Esophagus mucosa (tissue), 1 donor: ENCODE measurements at regions not wholly inside any gene's neighbourhood (a gene's known extent, or its start where the extent isn't known, plus 50 kb on each side); places are given as distances from the start of the nearest gene placed in this dataset.
A peak's percentile ranks its signal among the peaks of the same experiment; 100 is the strongest.
"Not testable (repeated sequence)": the region's sequence is repeated elsewhere in the genome, so short reads cannot be mapped to it uniquely, and the experiment has no call there.

ENCODE experiments used
- ATAC-seq: fragments of 200-7000 bp; cut with Tn5 transposase; one replicate; pipeline ENCODE4 v1.9.1; 2020
- donor health status: DM: yes; HTN: yes; CAD: no.

DNA sequence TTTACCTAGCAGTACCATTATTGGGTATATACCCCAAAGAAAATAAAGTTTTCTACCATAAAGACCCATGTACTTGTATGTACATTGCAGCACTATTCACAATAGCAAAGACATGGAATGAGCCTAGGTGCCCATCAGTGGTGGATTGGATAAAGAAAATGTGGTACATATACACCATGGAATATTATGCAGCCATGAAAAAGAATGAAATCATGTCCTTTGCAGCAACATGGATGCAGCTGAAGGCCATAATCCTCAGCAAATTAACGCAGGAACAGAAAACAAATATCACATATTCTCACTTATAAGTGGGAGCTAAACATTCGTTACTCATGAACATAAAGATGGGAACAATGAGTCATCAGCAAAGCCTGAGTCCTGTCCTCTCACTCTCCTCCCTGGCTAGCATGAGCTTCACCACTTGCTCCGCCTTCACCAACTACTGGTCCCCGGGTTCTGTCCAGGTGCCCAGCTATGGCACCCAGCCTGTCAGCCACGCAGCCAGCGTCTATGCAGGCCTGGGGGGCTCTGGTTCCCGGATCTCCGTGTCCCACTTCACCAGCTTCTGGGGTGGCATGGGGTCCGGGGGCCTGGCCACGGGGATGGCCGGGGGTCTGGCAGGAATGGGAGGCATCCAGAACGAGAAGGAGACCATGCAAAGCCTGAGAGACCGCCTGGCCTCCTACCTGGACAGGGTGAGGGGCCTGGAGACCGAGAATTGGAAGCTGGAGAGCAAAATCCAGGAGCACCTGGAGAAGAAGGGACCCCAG is 562.1 kb downstream of the ZNF674 start:
- not testable (repeated sequence) for ATAC-seq

DNA sequence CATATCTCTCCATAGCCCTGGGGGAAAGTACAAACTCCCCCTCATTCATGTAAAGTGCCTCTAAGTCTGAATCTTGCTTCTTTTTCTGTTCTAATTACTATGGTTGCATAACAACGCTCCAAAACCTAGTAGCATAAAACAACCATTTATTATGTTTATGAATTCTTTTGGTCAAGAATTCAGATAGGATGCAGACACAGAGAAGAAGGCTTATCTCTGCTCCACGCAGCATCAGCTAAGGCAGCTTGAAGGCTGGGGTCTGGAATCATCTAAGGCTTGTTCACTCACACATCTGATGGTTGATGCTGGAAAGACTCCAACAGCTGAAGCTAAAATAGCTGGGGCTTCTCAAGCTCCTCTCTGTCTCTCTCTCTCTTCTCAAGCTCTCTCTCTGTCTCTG is 564.5 kb downstream of the ZNF674 start:
- ATAC-seq, result no peak

DNA sequence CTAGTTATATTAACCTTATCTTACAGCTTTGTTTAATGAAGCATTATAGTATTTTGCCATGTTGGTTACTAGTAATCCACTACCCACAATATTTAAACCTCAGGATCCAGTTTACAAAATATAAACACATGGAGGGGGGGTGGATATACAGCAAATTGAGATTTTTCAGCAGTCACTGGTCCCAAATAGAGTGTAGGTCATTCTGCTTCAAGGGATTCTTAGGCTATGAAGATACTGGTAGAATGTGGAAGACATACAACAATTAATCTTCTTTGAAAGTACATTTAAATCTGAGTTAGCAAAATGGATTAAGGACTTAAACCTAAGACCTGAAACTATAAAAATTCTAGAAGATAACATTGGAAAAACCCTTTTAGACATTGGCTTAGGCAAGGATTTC is 569.6 kb downstream of the ZNF674 start:
- no peak for ATAC-seq

DNA sequence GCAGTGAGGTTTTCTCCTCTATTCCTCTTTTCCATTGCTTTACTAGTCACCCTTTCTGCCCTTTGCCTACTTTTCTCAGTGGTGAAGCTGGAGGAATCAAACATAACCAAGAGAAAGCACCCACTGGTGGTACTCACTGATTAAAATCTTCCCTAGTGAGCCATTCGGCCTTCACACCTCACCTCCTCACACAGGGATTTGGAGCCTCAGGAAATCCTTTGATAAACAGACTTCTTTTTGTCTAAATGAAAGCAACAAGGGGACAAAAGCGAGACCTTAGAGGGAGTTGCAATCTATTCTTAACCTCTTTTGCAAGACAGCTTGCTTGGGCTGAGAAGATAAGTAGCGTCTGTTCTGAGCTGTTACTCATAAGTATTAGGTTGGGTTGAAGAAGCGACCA is 572.6 kb downstream of the ZNF674 start:
- no peak for ATAC-seq

DNA sequence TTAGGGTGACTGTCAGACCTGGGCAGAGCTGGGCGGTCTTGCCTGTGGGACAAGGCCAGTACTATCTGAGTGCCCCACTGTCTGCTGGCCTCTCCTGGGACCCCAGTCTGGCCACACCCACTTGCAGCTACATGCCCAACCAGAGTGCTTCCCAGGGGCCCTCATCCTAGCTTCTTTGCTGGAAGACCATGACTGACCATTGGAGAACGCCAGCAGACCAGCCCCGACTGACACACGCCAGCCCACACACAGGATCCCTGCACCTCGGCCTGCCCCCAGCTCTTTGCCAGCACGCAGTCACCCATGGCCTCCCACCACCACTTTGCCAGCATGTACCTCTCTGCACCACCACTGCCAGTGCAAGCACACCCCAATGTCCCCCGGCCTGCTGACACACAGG is 585.7 kb downstream of the ZNF674 start:
- no peak for ATAC-seq

DNA sequence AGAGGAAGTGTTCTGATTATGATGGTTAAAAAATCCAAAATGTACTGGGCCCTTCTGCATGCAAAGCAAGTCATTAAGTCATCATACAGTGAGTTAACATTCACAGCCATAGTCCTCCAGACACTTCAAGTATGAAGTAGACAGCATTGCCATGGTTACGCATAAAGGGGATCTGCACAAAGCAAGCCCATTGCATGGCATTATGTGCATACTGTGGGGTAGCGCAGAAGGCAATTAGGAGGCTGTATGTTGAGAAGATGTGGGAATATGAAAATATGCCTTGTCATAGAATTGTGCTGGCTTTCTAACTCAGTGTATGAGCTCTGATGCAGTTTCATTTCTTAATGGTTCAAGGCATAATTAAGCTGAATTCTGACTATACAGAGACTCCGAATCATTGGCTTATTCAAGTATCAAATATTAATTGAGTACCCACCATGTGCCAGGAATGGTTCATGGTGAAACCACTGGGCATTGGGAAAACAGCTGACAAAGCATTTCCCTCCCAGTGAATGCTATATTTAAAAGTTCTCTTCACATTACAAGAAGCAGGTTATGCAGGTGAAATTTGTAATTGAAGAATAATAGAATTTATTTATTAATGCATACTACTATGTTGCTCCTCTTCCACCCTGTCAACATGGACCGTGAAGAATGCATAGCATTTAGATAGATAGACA is 588.9 kb downstream of the ZNF674 start:
- ATAC-seq, result no peak

DNA sequence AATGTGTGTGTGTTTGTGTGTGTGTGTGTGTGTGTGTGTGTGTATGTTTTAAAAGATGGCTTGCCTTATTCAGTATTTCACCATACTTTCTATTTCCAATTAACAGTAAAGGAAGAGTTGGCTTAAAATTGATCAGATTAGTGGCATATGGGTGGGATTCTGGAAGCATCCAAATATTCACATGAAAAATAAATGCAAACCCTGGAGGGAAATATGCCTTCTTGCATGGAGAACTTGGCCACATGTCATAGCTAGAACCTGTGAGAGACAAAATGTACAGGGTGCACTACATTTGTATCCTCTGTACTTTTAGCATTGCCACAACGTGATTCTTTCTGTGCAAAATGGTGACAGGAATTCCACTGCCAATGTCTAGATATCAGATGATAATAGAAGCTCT is 589.6 kb downstream of the ZNF674 start:
- no peak for ATAC-seq

DNA sequence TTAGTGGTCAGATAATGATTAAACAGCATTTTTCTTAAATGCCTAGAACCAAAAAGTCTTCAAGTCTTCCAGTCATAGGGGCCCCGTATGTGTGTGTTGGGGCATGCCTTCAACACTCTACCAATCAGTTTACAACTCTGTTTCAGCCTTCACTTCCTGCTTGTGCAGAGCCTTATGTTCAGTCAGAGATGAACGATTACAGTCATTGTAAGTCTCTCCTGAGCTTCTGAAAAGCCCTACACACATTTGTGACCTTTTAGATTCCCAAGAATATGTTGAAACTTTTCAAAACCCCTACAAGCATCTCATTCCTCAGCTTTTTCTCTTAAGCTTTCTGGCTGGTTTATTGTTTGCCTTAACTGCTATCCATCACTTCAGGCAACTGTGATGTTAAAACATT is 591.2 kb downstream of the ZNF674 start:
- ATAC-seq, result no peak

DNA sequence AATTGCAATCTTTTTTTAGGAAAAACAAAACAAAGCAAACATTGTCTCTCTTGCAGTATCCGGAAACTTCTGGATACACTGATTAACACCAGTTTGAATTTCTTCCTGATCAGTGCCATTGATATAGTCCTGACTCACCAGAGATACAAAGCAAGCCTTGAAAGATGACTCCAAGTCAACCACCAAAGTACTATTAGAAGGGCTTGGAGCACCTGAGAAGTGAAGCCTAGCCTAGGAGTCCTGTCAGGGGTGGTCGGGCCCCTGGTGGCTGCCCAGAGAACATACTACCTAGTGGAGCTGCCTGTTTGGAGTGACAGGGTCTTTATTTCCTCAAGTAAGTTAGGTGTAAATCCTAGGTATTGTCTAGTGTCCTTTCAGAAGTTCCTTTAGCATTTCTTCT is 593.2 kb downstream of the ZNF674 start:
- ATAC-seq, result no peak

DNA sequence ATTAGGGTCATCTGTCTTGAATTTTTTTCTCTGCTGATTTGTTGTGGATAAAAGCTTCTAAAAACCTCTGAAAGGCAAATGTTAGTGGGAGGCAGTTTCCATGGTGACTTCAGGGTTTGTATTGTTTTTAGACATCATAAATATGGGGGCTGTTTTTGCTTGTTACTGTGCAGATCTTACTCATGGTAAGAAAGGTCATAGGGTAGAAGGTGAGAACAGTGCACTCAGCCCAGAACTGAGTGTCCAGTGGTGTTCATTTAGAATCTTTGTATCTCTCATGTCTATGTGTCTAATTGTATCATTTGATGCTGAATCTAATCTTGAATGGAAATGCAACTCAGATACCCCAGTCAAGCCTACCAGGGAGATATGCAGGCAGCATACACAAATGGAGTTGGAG is 609.8 kb downstream of the ZNF674 start:
- ATAC-seq, result no peak

DNA sequence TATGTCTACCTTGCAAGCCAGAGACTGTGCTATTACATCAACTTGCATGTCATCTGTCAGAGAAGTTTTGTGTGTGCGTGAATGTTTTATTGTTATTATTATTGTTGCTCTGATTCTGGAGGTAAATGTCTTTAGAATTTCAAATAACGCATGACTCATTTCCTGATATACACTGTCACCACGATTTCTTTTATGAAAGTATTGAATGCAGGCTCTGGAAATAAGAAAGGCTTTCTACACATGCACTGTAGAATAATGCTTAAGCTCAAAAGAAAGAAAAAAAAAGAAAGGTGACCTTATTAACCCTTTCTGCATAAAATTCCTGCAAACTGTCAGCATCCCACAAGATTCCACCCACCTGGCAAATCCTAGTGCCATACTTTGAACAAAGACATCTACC is 632.9 kb downstream of the ZNF674 start:
- no peak for ATAC-seq

DNA sequence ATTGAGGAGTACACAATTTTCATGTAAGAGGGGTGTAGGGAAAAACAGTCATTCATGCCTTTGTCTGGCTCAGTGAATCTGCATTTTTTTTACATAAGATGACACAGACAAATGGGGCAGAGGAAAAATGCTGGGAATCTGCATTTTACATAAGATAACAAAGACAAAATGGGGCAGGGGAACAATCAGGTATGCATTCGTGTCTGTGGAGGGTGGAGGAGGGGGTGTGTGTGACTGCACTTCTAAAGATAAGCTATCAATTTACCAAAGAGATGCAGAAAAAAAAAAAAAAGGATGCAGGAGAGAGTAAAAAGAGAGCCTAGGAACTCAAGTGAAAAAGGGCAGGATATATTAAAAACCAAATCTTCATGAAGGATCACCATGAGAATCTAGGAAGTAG is 637.4 kb downstream of the ZNF674 start:
- no peak for ATAC-seq

DNA sequence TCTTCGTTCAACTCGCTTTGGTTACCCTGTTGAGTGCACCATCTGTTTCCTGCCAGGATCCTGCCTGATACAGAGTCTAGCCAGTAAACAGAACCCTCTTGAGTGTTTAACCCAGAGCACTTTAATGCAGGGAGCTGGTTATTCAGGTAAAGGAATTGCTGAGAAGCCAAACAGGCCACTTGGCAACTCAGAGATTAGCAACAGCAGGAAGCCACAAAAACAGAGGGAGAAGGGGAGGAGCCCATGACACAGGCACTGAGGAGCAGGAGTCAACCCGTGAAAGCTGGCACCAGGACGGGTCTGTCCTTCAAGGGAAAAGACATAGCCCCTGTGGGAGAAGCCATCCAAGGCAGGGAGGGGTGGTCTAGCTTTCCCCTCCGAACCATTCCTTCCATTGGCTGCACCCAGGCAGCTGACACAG is 641.4 kb downstream of the ZNF674 start:
- ATAC-seq, result peak; percentile 38

DNA sequence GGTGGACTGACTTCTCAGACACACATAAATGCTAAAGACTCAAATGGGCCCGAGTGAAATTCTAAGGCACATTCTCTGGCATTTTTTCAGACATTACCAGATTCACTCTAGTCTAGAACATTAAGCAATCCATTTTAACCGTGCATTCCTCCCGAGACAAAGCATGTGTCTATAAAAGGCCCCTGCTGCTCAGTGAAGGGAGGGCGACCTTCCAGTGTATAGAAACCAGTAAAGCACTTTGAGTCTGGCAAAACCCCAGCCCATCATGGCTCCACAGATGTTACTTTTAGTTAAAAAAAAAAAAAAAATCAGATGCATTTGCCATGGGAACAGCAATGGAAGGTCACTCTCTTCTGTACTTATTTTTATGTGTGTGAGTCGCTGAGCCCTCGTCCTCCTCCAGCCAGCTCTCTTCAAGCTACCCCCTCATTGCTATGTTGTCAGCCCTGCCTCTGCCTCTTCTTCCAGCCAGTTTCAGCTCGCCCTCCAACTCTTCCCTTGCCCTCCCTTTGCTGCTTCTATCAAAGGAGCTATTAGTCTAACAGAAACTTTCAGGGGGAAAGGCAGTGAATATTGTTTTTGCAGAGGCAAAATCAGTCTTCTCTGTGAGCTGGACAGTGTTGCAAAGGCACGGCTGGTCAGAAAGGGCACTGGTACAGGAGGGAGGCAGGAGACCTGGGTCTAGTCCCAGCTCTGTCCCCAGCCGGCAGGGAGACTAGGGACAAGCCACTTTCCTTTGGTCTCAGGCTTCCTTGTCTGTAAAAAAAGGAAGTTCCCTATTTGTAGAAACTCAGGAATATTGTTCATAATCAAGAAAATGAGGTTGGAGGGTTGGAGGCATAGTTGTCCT is 644.2 kb downstream of the ZNF674 start:
- ATAC-seq, result no peak

DNA sequence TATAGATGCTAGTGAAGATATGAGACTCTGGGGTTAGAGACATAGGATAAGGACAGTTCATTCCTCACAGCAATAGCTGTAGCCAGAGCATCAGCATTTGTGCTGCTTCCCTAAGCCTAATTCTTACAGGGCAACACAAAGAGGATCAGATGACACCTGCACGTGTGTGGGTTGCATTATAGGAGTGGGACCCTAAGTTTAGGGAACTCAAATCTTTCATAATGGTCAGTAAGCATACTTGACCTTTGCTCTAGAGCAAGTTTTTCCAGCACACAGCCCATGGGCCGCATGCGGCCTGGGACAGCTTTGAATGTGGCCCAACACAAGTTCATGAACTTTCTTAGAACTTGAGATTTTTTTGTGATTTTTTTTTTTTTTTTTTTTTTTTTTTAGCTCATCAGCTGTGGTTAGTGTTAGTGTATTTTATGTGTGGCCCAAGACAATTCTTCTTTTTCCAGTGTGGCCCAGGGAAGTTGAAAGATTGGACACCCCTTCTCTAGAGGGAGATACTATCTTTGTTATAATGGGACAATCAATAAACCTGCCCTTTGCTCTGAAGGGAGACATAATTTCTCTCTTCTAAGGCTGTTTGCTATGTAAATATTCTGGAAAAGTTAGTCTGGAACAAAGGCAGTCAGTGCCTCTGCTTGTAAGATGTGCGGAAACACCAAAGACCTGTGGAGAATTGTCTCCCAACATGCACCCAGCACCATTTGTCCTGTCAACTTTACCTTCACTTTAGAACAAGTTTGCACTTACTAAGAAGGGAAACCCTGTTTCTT is 650.2 kb downstream of the ZNF674 start:
- ATAC-seq, result no peak

DNA sequence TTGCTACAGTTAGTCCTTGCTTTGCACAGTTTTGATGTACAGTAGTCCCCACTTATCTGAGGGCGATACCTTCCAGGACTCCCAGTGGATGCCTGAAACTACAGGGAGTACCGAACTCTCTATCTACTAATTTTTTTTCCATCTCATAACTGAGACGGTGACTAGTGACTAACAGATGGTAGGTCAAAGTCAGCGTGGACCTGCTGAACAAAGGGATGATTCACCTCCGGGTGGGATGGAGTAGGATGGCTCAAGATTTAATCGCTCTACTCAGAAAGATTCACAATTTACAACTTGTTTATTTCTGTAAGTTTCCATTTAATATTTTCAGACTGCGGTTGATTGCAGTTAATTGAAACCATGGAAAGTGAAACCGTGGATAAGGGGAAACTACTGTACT is 655.8 kb downstream of the ZNF674 start:
- ATAC-seq, result no peak

DNA sequence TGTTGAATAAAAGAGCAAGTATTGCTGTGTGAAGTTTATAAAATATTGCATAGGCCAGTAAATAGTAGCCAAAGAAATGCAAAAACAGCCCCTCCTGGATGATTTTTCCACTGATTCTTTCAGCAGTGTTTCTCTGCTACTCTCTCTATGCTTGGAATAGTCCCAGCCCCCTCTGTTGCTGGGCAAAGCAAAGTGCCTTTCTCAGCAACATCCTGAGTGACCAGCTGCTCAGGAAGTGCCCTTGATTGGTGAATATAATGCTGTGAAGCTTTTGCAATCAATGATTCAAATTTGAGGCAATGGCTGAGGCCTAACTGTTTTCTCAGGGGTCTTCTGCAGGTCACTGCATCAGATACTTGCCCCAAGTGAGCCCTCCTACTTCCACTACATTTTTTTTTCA is 656.7 kb downstream of the ZNF674 start:
- no peak for ATAC-seq

DNA sequence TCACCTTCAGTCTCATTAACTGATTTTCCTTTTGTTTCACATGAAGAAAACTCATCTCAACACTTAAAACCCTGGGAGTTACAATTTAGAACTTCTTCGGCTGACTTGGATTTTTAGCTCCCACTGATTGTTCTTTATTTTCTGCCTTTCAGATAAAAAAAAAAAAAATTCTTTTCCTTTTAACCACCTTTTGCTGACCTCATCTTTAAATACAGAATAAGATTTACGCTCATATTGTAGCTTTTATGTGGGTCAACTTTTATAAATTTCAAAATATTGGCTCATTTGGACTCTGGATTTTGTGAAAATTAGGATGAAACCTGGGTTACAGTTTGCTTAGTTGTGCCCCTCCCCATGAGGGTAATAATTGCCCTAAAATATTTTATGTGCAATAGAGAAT is 659.3 kb downstream of the ZNF674 start:
- no peak for ATAC-seq

DNA sequence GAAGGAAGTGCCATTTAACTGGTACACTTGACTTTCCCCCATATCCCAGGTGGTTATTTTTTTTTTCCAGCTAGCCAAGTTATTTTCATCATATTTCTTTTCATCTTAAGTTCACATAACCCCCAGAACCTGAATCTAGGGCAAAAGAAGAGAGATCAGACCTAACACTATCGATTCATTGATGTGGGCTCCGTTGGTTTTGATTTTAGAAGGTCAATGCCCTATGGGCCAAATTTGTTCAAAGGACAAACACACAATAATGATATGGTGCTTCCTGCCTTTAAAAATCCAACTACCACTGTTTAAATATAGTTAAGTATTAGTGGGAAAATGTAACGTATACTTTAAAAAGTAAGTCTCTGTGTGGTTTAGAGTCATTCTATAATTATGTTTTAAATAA is 665.7 kb downstream of the ZNF674 start:
- no peak for ATAC-seq

DNA sequence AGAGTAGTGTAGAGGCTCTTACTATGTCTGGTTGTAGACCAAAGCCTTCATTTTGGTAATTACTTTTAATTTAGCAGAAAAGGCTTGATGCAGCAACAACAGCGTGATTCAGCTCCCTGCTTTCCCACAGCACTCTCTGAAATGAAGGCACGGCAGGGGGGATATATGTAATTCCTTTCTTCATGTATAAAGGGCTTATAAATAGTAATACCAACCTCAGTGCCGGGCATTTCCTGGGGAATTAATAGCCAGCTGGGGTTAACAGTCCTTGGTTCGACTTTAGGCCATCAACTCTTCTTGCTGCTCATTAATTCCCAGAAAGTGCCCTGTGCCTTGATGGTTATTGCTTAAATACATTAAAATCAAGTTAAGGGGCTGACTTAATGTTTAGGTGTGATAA is 669.0 kb downstream of the ZNF674 start:
- no peak for ATAC-seq

DNA sequence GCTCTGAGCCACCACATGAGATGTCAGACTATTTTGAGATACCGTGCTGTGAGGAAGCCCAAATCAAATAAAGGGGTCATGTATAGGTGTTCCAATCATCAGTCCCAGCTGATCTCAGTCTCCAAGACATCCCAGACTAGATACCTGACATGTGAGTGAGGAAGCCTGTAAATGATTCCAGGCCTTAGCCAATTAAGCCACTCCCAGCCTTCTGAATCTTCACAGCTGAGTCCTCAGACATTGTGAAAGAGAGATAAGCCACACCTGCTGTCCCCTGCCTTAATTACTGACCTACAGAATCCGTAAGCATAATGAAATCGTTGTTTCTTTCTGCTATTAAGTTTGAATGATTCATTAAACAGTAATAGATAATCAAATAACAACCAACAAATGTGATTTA is 671.4 kb downstream of the ZNF674 start:
- ATAC-seq, result no peak

DNA sequence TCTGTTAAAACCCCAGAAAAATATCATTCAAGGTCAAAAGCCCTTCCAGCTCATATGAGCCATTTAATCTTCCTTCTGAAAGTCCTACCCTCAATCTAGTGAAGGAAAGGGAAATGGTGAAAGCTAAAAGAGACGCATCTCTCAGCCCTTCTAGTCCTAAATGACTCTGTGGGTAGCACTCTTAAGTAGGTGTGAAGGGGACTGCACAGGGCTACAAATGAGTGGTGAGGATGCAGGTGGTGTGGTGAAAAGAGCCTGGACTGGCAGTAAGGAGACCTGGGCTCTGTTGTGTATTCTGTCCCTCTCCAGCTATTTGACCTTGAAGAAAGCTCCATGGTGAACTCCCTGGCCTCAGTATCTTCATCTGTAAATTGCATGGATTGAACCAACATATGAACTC is 671.8 kb upstream of the DIPK2B start:
- no peak for ATAC-seq

DNA sequence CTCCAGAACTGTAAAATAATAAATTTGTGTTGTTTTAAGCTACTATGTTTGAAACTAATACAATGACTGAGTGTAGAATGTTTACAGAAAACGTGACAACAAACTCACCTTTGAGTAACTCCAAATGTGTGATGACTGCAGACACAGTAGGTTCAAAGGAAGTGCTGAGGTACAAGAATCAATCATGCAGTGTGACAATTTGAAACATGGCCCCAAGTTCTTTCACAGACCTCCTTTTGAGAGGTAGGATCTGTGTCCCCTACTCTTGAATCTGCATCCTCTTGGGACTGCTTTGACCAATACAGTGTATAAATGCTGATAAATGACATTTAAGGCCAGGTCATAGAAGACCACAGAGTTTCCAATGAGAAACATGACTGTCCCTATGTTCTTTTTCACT is 667.7 kb upstream of the DIPK2B start:
- no peak for ATAC-seq
